ENCODE measurements at regions not wholly inside any gene's neighbourhood (a gene's known extent, or its start where the extent isn't known, plus 50 kb on each side); places are given as distances from the start of the nearest gene placed in this dataset.

- TF ChIP-seq CTCF (IDR thresholded peaks at IDR 0.05; ENCODE audit: control extremely low read depth, extremely low read depth, low read depth, missing control alignments) = no peak
- no peak for DNase-seq (ENCODE audit: extremely low spot score)
- ChIA-PET POLR2A (no interaction called here), CTCF (no interaction called here)
Observed at GRCh38 chr1:72891976-72892375, 609.6 kb upstream of the NEGR1 start.

DNA sequence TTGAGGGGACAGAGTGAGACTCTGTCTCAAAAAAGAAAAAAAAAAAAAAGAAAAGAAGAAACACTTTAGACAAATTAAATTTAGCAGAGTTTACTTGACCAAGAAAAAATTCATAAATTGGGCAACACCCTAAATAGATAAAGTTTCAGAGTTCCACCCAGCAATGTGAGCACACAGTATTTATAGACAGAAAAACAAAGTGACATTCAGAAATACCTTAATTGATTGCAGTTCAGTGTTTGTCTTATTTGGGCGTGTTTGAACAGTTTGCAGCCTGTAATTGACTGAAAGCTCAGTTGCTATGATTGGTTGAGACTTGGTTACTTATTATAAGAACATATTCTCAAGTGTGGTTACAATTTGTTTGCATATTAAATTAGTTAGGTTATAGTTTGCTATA lies 603.5 kb upstream of the NEGR1 start:
- POLR2A ChIA-PET = no interaction called here
- no peak for TF ChIP-seq CTCF (IDR thresholded peaks at IDR 0.05; ENCODE audit: control extremely low read depth, extremely low read depth, low read depth, missing control alignments)
- DNase-seq (ENCODE audit: extremely low spot score) = no peak
- CTCF ChIA-PET = interaction anchor here (0.8 to 1.5 kb wide), 4 partner anchors 9 to 69 kb away, joined by 3 to 5 read pairs (median 4); no protein-coding TSS in a partner anchor

- ChIA-PET POLR2A (no interaction called here), CTCF (no interaction called here)
- TF ChIP-seq CTCF (IDR thresholded peaks at IDR 0.05; ENCODE audit: control extremely low read depth, extremely low read depth, low read depth, missing control alignments) = no peak
- no peak for DNase-seq (ENCODE audit: extremely low spot score)
Observed at GRCh38 chr1:72885017-72885416, 602.7 kb upstream of the NEGR1 start.

DNA sequence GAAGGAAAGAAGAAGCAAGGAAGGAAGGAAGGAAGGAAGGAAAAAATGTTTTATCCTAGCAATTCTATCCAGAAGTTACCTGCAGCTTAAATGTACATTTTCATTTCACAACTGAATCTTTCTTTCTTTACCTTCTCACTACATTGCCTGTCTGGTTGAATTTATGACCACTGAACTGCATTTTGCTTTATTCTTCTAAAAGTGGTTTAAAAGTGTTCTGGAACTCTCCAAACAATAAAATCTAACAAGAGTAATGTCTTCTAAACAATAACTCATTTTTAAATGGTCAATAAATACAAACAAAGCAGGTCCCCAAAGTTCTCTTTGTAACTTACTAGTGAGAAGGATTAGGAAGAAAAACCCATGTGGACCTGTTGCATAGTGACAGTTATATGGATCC lies 587.5 kb upstream of the NEGR1 start:
- CTCF ChIA-PET = interaction anchor here (1.4 to 2.2 kb wide), 2 partner anchors 9 to 16 kb away, joined by 3 to 5 read pairs; no protein-coding TSS in a partner anchor

DNA sequence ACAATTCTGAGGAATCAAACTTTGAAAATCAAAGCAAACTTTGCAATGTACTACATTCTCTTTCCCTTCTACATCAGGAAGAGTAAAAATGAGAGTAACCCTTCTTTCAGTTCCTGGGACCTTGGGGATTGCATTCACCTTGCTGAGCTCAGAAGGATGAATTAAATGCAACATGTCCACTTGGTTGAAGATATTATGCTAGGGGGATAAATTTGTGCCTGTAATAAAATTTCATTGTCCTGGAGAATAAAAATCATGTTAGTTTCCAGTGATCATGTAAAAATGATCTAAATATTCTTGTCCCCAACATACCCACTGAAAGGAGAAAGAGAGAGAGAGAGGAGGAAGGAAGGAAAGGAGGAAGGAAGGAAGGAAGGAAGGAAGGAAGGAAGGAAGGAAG lies 587.1 kb upstream of the NEGR1 start:
- ChIA-PET CTCF (interaction anchor here (1.4 to 2.2 kb wide), 2 partner anchors 9 to 17 kb away, joined by 3 to 5 read pairs; no protein-coding TSS in a partner anchor), POLR2A (no interaction called here)
- no peak for TF ChIP-seq CTCF (IDR thresholded peaks at IDR 0.05; ENCODE audit: control extremely low read depth, extremely low read depth, low read depth, missing control alignments)
- DNase-seq (ENCODE audit: extremely low spot score) = no peak

More for the DNA sequence above, 587.5 kb upstream of the NEGR1 start:
- TF ChIP-seq CTCF (IDR thresholded peaks at IDR 0.05; ENCODE audit: control extremely low read depth, extremely low read depth, low read depth, missing control alignments) = no peak
- DNase-seq (ENCODE audit: extremely low spot score) = no peak
- POLR2A ChIA-PET = no interaction called here

DNA sequence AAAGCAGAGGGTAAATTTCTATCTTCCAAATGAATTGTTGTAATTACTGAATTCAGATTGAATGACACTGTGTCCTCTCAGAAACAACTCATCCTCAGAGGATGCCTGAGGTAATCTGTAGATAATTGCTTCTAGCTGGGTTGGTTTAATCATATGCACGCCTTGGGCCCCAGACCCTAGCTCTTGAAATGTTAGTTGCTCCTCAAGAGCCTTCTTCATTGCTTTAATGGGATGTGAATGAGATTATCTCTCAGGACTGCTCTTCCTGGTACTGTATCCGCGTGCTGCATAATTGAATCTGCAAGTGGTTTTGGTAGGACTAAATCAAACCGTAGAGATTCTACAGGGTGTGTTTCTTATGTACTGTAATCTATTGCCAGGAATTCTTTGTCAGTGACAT lies 569.3 kb upstream of the NEGR1 start:
- TF ChIP-seq CTCF (IDR thresholded peaks at IDR 0.05; ENCODE audit: control extremely low read depth, extremely low read depth, low read depth, missing control alignments) = no peak
- DNase-seq (ENCODE audit: extremely low spot score) = no peak
- ChIA-PET CTCF (no interaction called here), POLR2A (no interaction called here)

- DNase-seq (ENCODE audit: extremely low spot score) = no peak
- no peak for TF ChIP-seq CTCF (IDR thresholded peaks at IDR 0.05; ENCODE audit: control extremely low read depth, extremely low read depth, low read depth, missing control alignments)
- ChIA-PET CTCF (no interaction called here), POLR2A (no interaction called here)
Observed at GRCh38 chr1:72848997-72849396, 566.7 kb upstream of the NEGR1 start.

Measured in GM10248 (cell line).